B cell (primary cell): ENCODE measurements at regions not wholly inside any gene's neighbourhood (a gene's known extent, or its start where the extent isn't known, plus 50 kb on each side); places are given as distances from the start of the nearest gene placed in this dataset.

Experiments
- EZH2 ChIP-seq: IDR thresholded peaks from 2 replicates; pipeline ENCODE4 v1.6.1; 2012; ENCODE audit warnings: borderline replicate concordance, low read depth, mild to moderate bottlenecking, moderate library complexity, low read length; ENCODE audit not compliant: insufficient read depth, poor library complexity, severe bottlenecking
- TF ChIP-seq, protein P1 (sequence below): fragments of 200-600 bp; IDR thresholded peaks from one replicate; pipeline ENCODE4 v1.8.0; 2022; ENCODE audit warnings: antibody characterized with exemption, mild to moderate bottlenecking

DNA sequence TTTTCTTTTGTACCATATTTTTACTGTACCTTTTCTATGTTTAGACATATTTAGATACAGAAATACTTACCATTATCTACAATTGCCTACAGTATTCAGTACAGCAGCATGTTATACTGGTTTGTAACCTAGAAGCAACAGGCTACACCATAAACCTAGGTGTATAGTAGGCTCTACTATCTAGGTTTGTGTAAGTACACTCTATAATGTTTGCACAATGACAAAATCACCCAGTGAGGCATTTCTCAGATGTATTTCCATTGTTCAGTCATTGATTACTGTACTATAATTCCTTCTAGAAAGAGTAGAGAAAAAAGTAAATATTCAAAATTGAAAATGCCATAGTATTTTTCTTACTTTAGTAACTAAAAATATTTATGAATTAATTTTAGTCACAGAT is 490.1 kb upstream of the REG3G start:
- TF ChIP-seq, protein P1, sequence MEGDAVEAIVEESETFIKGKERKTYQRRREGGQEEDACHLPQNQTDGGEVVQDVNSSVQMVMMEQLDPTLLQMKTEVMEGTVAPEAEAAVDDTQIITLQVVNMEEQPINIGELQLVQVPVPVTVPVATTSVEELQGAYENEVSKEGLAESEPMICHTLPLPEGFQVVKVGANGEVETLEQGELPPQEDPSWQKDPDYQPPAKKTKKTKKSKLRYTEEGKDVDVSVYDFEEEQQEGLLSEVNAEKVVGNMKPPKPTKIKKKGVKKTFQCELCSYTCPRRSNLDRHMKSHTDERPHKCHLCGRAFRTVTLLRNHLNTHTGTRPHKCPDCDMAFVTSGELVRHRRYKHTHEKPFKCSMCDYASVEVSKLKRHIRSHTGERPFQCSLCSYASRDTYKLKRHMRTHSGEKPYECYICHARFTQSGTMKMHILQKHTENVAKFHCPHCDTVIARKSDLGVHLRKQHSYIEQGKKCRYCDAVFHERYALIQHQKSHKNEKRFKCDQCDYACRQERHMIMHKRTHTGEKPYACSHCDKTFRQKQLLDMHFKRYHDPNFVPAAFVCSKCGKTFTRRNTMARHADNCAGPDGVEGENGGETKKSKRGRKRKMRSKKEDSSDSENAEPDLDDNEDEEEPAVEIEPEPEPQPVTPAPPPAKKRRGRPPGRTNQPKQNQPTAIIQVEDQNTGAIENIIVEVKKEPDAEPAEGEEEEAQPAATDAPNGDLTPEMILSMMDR, result no peak
- no peak for TF ChIP-seq EZH2
